Caki2 (cell line): ENCODE measurements at regions not wholly inside any gene's neighbourhood (a gene's known extent, or its start where the extent isn't known, plus 50 kb on each side); places are given as distances from the start of the nearest gene placed in this dataset.
"Not testable (repeated sequence)": the region's sequence is repeated elsewhere in the genome, so short reads cannot be mapped to it uniquely, and the experiment has no call there.

Experiments used
- DNase-seq: peaks from one replicate; pipeline ENCODE4 v3.0.0-alpha.2; 2015; ENCODE audit warnings: low read depth
- in situ Hi-C: cut with HindIII; loops from 2 replicates; pipeline ENCODE4 v1.10.0; 2016; ENCODE audit warnings: low sequenced_read_pairs, low pct_unique_long_range_greater_than_20kb, mixed read lengths

DNA sequence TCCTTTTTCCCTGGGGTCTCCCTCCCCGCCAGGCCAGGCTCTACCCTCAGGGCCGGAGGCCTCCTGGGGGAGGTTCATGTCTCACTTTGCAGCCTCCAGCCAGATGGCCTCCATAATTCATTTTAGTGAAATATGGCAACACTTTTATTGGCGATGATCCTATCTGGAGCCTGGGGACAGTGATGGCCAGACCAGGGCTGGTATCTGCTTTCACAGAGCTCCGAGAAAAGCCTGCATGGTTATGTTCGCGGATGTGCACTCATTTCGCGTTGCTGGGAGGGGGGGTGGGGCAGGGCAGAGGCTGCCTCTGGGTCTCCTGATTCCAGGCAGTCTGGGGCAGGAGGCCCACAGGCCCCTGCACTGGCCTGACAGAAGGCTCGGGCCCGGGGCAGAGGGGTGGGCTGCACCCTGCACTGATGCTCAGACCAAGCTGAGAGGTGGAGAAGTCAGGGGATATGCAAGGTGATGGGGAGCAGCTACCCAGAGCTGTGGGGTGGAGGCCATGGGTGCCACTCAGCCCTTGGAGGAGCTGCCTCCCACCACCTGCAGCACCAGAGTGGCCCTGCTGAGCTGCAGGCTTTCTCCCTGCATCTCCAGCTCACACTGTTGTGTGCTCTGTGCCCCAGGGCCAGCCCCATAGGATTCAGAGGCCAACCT is 85.3 kb upstream of the RET start:
- in situ Hi-C loops, result no loop called here
- no peak for DNase-seq

- in situ Hi-C loops, result no loop called here
- no peak for DNase-seq
Measured at GRCh38 chr10:42992156-42992956, 84.5 kb upstream of the RET start.

GRCh38 chr10:42992957-42993390 is 83.9 kb upstream of the RET start:
- in situ Hi-C loops, result no loop called here
- no peak for DNase-seq

DNA sequence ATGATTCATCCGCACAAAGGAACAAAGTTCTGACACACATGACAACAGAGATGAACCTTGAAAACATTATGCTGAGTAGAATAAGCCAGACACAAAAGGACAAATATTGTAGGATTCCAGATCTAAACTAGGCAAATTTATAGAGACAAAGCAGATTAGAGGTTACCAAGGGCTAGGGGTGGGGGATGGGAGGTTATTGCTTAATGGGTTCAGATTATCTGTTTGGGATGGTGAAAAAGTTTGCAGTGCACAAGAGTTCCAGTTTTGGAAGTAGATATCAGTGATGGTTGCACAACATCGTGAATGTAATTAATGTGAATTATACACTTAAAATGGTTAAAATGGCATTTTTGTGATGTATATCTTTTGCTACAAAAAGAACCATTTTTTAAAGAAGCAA is 82.0 kb upstream of the RET start:
- DNase-seq, in situ Hi-C loops: not testable (repeated sequence)

- no peak for DNase-seq
- in situ Hi-C loops, result no loop called here
Measured at GRCh38 chr10:42995537-42995936, 81.3 kb upstream of the RET start.

GRCh38 chr10:42996588-42996987 is 80.3 kb upstream of the RET start:
- in situ Hi-C loops, result no loop called here
- no peak for DNase-seq

GRCh38 chr10:42997151-42997848 is 79.6 kb upstream of the RET start:
- in situ Hi-C loops, result no loop called here
- DNase-seq, result no peak

DNA sequence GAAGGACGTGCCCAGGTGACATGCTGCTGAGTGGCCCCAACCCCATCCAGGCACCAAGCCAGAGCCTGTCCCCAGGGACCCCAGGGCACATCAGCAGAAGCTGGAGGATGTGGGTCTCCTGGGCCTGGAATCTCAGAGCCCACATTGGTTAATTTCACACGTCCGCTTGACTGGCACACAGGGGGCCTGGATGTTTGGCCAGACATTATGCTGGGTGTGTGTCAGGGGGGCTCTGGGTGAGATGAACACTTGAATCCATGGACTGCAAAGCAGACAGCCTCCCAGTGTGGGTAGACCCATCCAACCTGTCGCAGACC is 79.1 kb upstream of the RET start:
- DNase-seq, result no peak
- in situ Hi-C loops, result no loop called here

DNA sequence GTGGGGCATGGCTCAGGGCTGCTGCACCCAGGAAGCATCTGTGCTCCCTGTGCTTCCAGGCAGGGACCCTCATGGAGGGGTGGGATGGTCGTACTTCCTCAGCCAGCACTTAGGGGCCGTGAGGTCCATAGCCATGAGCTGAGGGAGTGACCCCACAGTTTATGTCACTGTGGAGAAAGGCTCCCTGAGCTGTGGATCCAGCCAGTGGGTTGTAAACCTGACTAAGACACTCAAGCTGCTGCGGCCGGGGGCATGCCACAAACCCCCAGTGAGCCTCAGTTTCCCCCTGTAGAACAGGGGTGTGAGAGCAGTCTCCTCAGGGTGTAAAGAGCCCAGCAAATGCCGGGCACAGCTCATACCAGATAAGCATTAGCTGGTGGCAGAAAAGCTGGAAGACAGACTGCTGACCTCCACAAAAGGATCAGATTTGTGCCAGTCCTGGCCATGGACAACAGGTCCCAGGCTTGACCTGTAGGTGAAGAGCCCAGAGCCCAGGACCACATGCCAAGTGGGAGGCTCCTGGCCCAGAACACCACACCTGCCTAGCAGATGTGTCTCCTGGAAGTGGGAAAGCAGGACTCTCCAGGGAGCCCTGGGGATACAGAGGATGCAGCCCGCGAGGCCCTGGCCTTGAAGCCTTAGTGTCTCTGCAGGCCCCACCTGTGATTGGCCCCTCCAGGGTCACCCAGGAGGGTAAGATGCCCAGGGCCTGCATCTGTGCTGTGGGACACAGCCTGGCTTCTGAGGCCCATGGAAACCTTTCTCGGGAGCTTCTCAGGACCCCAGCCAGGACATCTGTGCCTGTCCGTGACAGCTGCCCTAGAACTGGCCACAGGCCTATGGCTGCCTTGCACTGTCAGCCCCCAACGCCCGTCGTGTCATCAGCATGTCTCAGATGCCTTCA is 78.1 kb upstream of the RET start:
- in situ Hi-C loops, result no loop called here
- DNase-seq, result no peak

GRCh38 chr10:42999385-43000020 is 77.4 kb upstream of the RET start:
- in situ Hi-C loops, result no loop called here
- no peak for DNase-seq

DNA sequence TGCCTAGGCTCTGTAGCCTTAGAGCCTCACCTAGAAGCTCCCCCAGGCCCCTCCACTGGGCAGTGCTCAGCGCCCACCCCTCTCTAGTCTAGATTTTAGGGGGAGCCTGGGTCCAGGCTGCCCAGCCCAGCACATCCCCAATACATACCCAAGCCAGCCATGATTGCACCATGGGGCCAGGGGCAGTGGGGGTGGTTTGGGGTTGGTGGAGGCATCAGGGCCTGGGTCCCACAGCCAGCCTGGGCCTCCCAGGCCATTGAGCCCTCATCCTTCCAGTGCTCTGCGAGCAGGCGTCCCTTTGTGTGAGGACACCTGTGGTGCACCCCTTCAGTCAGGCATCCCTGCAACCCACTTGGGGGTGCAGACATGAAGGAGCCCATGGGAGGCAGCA is 76.9 kb upstream of the RET start:
- in situ Hi-C loops, result no loop called here
- DNase-seq, result no peak

DNA sequence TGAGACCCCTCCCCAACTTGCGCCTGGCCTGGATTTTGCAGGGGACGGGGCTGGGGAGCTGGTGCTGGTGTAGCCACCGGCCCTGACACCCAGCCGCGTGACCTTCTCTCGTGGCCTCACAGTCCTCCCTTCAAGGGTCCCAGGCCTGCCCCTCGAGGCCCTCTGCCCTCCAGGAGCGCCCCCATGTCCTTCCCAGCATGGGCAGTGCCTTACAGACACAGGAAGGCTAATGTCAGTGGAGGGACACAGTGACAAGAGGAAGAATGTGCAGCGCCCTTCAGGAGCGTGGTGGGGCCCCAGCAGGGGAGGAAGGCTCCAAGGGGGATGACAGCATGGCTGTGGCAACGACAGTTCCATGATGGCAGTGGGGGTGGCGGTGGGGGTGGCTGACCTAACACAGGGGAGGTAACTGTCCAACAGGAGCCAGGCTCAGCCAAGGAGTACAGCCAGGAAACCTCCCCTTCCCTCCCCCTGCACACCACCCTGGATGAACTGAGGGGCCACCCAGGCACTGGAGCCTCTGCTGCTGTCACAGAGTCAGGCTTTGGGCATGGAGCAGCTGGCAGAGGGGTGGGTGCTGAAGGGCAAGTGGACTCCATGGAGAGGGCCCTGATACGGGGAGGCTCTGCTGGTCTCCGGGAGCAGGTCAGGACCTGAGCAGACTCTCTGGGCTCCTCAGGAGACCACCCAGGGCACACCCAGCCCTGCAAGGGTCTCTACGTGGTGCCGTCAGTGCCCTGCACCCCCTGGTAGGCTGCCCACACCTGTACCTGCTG is 76.0 kb upstream of the RET start:
- no peak for DNase-seq
- in situ Hi-C loops, result no loop called here

DNA sequence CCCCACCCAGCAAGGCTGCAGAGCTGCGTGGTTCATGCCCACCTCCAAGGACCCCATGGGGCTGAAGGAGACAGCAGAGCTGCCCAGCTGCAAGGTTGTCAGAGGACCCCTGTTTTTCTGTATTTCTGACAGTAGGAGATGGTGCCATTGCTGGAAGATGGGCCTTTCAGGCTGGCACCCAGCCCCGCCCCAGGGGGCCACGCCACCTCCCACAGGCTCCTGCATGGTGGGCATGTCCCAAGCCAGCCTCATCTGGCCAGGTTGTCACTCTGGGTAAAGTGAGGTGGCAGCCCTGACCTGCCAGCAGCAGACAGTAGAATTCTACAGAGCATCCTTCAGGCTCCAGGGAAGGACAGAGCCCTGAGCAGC is 75.5 kb upstream of the RET start:
- in situ Hi-C loops, result no loop called here
- no peak for DNase-seq

- DNase-seq, result no peak
- in situ Hi-C loops, result no loop called here
Measured at GRCh38 chr10:43002596-43002995, 74.3 kb upstream of the RET start.

- in situ Hi-C loops, result no loop called here
- DNase-seq, result no peak
Measured at GRCh38 chr10:43006490-43006889, 70.4 kb upstream of the RET start.

- in situ Hi-C loops, result no loop called here
- no peak for DNase-seq
Measured at GRCh38 chr10:43012578-43012977, 64.3 kb upstream of the RET start.

DNA sequence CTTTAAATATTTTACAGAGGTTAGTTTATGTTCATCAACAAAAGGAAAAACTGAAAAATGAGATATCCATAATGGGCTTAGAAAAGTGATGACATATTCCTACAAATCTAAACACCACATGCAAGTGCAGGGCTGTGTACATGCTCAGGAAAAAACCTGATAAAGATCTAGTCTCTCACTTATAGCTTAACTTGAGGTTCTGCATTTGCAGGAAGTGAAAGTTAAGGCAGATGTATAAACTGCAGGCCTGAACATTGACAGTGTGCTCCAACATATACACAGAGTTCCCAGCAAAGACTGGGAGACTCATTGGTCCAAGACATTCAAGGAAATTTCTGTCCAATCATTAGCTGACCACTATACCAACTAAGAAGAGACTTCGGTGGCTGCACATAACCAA is 63.8 kb upstream of the RET start:
- in situ Hi-C loops, result no loop called here
- DNase-seq, result no peak

DNA sequence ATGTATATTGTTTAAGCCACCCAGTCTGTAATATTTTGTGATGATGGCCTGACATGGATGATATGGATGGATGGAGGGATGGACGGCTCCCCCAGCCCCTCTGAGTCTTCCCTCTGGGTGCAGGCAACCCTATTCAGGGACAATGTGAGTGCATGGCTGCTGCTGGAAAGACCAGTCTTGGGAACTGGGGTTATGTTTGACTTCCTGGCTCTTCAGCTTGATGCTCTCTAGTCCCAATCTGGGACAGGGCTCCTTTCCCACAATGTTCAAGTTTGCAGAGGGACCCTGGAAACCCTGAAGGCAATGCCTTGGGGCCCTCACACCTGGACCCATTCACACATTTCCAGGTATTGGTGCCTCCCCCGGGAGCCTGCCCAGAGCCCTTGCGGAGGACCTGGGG is 52.3 kb upstream of the RET start:
- in situ Hi-C loops, result no loop called here
- DNase-seq, result no peak
